Lower leg skin (tissue), 4 donors: ENCODE measurements at regions not wholly inside any gene's neighbourhood (a gene's known extent, or its start where the extent isn't known, plus 50 kb on each side); places are given as distances from the start of the nearest gene placed in this dataset.

ENCODE experiments used
- DNase-seq, 2 donors: peaks; one replicate each; pipeline ENCODE4 v3.0.0-alpha.2; 2019; ENCODE audit warnings: low spot score in 2 of 2
- H3K4me3 ChIP-seq: fragments of 200-600 bp; sonication (generic); 2 replicates; pipeline ENCODE4 v1.5.1; 2017; ENCODE audit warnings: mild to moderate bottlenecking, low read depth; ENCODE audit not compliant: poor library complexity, severe bottlenecking
- POLR2A ChIP-seq, 2 donors: fragments of 450-650 bp; IDR thresholded peaks; one replicate each; pipeline ENCODE4 v1.6.1; 2016 to 2017; ENCODE audit warnings: antibody characterized with exemption in 2 of 2, mild to moderate bottlenecking in 1 of 2, moderate library complexity in 1 of 2
- WGBS, 2 donors: methylation state at CpG; one replicate each; pipeline ENCODE4 v1.1.5; 2018; 5-methylcytosine and 5-hydroxymethylcytosine counted together
- intact Hi-C: fragments of 100-400 bp; cut with DNase I; formaldehyde crosslinking; loops from one replicate; pipeline ENCODE4 v1.15.0; 2023; ENCODE audit warnings: low total_unique reads
- TF ChIP-seq, protein P1 (sequence below), 3 donors: fragments of 450-650 bp; IDR thresholded peaks; one replicate each; pipeline ENCODE4 v1.5.1; 2016; ENCODE audit warnings: antibody characterized with exemption in 3 of 3, mild to moderate bottlenecking in 3 of 3, moderate library complexity in 2 of 3

DNA sequence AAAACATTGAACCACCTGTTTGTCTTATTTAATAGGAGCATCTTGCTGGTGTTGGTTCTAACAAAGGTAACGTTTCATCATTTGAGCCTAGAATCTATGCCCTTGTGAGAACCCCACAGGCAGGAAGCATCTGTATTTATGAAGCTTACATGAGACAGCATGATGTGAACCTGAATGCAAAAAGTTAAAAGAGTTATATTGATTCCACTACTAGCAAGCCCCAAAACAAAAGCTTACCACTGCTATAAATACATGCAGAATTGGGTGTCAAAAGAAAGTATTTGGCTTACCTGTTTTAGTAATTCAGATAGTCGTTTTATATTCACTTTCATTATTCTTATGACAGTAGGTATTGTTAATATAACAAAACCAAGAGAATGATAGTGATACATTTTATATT lies 301.2 kb upstream of the ADGRL2 start:
- 59 to 72% methylated on average over 2 of the region's 2 CpGs for WGBS, 2 donors
- H3K4me3 ChIP-seq = no peak overlapping the region
- TF ChIP-seq POLR2A (IDR thresholded peaks at IDR 0.05) = no peak
- intact Hi-C loops = no loop called here
- no peak for DNase-seq

DNA sequence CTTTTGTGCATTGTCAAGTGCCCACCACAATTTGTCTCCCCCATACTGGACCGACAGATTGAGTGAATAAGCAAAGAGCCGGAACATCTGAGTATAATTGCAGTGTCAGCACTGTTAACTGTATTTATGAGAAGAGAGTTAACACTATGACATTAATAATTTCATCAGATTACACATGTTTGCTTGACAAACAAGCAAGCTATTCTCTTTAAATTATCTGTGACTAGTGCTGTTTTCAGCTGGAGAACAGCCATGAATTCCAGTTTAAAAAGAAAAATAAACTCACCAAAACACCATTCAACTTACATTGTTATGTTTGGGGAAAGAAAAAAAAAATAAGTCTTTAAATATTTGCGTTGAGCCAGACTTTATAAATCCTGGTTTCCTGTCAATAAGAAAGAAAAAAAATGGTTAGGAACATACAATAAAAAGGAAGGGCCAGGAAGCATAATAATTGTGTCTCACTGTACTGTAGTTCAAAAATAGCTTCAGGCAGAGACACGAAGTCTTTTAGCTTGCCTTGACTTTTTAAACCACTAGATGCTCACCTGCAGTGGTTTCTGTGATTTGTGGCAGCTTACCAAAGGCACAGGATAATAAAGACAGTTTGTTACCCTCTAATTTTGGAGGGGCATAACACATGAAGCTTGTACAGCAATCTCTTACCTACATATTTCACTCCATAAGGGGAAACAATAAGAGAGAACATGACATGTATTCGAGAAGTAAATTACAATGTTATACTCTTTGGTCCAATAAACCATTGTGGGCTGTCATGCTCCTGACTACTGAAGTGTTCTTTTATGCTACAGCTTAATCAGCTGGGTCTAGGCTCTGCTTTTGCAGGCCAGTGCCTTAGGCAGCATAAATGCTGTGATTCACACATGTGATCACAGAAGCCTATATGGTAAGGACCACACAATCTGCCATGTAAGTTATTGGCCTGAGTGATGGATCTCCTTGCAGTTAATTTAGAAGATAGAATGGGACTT lies 302.0 kb upstream of the ADGRL2 start:
- intact Hi-C loops = no loop called here
- no peak for DNase-seq
- H3K4me3 ChIP-seq = no peak overlapping the region
- WGBS, 2 donors = 39 to 41% methylated on average over 5 of the region's 5 CpGs
- TF ChIP-seq, protein P1, sequence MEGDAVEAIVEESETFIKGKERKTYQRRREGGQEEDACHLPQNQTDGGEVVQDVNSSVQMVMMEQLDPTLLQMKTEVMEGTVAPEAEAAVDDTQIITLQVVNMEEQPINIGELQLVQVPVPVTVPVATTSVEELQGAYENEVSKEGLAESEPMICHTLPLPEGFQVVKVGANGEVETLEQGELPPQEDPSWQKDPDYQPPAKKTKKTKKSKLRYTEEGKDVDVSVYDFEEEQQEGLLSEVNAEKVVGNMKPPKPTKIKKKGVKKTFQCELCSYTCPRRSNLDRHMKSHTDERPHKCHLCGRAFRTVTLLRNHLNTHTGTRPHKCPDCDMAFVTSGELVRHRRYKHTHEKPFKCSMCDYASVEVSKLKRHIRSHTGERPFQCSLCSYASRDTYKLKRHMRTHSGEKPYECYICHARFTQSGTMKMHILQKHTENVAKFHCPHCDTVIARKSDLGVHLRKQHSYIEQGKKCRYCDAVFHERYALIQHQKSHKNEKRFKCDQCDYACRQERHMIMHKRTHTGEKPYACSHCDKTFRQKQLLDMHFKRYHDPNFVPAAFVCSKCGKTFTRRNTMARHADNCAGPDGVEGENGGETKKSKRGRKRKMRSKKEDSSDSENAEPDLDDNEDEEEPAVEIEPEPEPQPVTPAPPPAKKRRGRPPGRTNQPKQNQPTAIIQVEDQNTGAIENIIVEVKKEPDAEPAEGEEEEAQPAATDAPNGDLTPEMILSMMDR (IDR thresholded peaks at IDR 0.05) = no peak
- TF ChIP-seq POLR2A (IDR thresholded peaks at IDR 0.05) = no peak

DNA sequence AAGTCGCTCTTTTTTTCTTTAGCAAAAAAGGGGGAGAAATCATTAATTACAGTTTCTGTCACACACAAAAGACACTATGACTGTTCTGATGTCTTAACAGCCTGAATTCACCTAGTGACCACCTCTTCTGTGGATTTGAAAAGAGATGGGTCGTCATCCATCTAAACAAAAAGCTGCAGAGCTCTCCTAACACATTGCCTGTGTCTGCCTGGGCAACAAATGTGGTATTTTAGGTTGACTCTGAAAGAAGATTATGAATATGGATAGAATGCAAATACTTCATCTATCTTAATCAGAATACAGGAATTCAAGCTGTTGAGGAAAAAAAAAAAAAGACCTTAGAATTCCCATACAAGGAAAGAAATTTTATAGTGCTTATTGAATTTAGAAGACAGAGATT lies 304.4 kb upstream of the ADGRL2 start:
- no peak for DNase-seq
- WGBS, 2 donors = 80 to 87% methylated on average over 2 of the region's 2 CpGs

DNA sequence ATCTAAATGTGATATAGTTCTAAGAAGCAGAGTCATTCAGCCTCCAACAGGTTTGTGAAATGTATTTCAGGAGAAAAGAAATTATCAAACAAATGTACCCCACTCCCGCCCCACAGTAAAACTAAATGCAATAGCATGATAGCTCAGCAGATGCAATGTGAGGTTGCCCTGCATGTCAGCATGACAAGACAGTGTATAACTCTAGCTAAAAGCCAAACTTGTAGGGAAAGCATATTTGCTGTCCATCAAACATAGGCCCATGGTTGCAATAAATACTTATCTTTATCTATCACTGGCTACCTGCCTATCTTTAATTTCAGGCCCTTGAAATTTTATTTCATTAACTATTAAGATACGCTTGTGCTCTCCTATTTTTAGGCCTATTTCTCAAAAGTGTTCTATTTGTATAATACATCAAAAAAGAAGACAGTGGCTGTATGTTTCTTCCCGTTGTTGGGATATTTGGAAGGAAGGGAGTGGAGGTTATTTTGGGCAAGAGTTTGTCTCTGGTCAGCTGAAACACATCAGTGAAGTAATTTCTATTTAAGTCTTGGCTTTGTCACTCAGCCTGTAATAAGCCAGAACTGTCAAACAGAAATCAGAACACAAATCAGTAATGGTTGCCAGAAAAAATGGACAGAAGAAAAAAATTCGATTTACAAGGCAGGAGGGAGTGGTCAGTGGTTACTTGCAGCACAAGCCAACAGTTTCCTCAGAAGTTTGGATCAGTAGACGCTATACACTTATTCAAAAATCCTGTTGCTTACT lies 307.4 kb upstream of the ADGRL2 start:
- intact Hi-C loops = no loop called here
- 45 to 58% methylated on average over 5 of the region's 5 CpGs for WGBS, 2 donors
- no peak for DNase-seq
- TF ChIP-seq POLR2A (IDR thresholded peaks at IDR 0.05) = no peak
- TF ChIP-seq, protein P1 (IDR thresholded peaks at IDR 0.05) = no peak
- no peak overlapping the region for H3K4me3 ChIP-seq

More for the DNA sequence above, 304.4 kb upstream of the ADGRL2 start:
- no peak overlapping the region for H3K4me3 ChIP-seq
- intact Hi-C loops = no loop called here
- TF ChIP-seq POLR2A (IDR thresholded peaks at IDR 0.05) = no peak
- TF ChIP-seq, protein P1 (IDR thresholded peaks at IDR 0.05) = no peak

DNA sequence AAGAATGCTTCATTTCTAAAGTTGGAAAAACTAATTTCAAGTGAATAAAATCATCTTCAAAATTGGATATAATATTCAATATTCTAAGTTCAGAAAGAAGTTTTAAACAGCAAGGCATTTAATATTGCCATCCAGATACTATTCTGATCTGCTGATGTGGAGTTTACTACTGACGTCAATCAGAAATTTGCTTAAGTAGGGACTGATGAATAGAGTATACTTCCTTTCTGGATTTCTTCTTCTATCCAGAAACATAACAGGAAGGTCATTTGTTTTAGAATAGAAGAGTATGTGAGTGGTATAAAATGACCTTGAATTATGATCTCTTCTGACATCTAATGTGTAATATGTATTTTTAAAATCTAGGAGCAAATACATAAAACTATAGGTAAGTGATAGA lies 308.1 kb upstream of the ADGRL2 start:
- TF ChIP-seq POLR2A (IDR thresholded peaks at IDR 0.05) = no peak
- TF ChIP-seq, protein P1 (IDR thresholded peaks at IDR 0.05) = no peak
- DNase-seq = no peak
- 86 to 90% methylated on average over 1 of the region's 1 CpG for WGBS, 2 donors
- H3K4me3 ChIP-seq = no peak overlapping the region
- intact Hi-C loops = no loop called here

DNA sequence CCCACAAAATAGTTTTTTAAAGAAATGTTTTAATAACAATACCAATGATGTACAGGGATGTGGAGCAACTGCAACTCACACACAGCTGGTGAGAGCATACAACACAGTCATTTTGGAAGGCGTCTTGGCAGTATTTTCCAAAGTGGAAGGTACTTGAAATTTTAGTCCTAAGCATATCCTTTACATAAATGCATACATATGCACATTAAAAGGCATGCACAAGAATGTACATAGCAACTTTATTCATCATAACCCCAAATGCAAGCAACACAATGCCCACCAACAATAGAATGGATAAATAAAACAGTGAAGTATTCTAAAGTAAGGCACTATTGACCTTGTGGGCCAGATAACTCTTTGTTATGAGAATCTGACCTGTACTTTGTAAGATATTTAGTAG lies 310.1 kb upstream of the ADGRL2 start:
- no peak for TF ChIP-seq POLR2A (IDR thresholded peaks at IDR 0.05)
- TF ChIP-seq, protein P1 (IDR thresholded peaks at IDR 0.05) = no peak
- no peak overlapping the region for H3K4me3 ChIP-seq
- DNase-seq = no peak
- intact Hi-C loops = no loop called here
- WGBS, 2 donors = 90 to 93% methylated on average over 1 of the region's 1 CpG
